ENCODE measurements at regions not wholly inside any gene's neighbourhood (a gene's known extent, or its start where the extent isn't known, plus 50 kb on each side); places are given as distances from the start of the nearest gene placed in this dataset.

GRCh38 chr10:130998642-130999041 is 312.9 kb downstream of the TCERG1L start:
- WGBS, 2 donors = 94 to 97% methylated on average over 10 of the region's 10 CpGs
- DNase-seq = no peak

GRCh38 chr10:130999376-131000202 is 311.9 kb downstream of the TCERG1L start:
- H3K4me1 ChIP-seq (ENCODE audit: control insufficient read depth in 5 of 5, insufficient read depth in 5 of 5, low read length in 5 of 5) = no peaks in the 10 kb centered on the region
- ATAC-seq (ENCODE audit: insufficient read depth, low FRiP score) (no peak), DNase-seq (no peak)
- H3K27me3 ChIP-seq (ENCODE audit: control insufficient read depth in 3 of 3, insufficient read depth in 3 of 3, low read length in 2 of 3) = peaks cover 0 to 7% (median 2%) of the 10 kb centered on the region in 3 donors
- H3K36me3 ChIP-seq (ENCODE audit: control insufficient read depth in 4 of 4, insufficient read depth in 4 of 4, low read length in 4 of 4) = no peaks in the 10 kb centered on the region
- no peak overlapping the region for H3K9ac ChIP-seq (ENCODE audit: insufficient read depth in 1 of 2, low read length in 2 of 2)
- no peak for TF ChIP-seq CTCF (IDR thresholded peaks at IDR 0.05; ENCODE audit: control extremely low read depth, extremely low read depth)
- no peak overlapping the region for H3K4me3 ChIP-seq
- WGBS, 2 donors = 83 to 89% methylated on average over 11 of the region's 11 CpGs
- H3K9me3 ChIP-seq (ENCODE audit: control insufficient read depth in 4 of 4, insufficient read depth in 3 of 4, low read length in 3 of 4) = no peaks in the 10 kb centered on the region
- no peak overlapping the region for H3K27ac ChIP-seq (ENCODE audit: low read depth in 1 of 2, low read length in 1 of 2)

More at GRCh38 chr10:130998642-130999041, 312.9 kb downstream of the TCERG1L start:
- Histone ChIP-seq H3K4me1 (ENCODE audit: control insufficient read depth in 5 of 5, insufficient read depth in 5 of 5, low read length in 5 of 5) (no peaks in the 10 kb centered on the region), H3K9me3 (ENCODE audit: control insufficient read depth in 4 of 4, insufficient read depth in 3 of 4, low read length in 3 of 4) (no peaks in the 10 kb centered on the region), H3K4me3 (no peak overlapping the region), H3K27ac (ENCODE audit: low read depth in 1 of 2, low read length in 1 of 2) (no peak overlapping the region), H3K27me3 (ENCODE audit: control insufficient read depth in 3 of 3, insufficient read depth in 3 of 3, low read length in 2 of 3) (peaks cover 0 to 7% (median 2%) of the 10 kb centered on the region in 3 donors), H3K9ac (ENCODE audit: insufficient read depth in 1 of 2, low read length in 2 of 2) (no peak overlapping the region), H3K36me3 (ENCODE audit: control insufficient read depth in 4 of 4, insufficient read depth in 4 of 4, low read length in 4 of 4) (no peaks in the 10 kb centered on the region)
- ATAC-seq (ENCODE audit: insufficient read depth, low FRiP score) = no peak
- TF ChIP-seq CTCF (IDR thresholded peaks at IDR 0.05; ENCODE audit: control extremely low read depth, extremely low read depth) = no peak

DNA sequence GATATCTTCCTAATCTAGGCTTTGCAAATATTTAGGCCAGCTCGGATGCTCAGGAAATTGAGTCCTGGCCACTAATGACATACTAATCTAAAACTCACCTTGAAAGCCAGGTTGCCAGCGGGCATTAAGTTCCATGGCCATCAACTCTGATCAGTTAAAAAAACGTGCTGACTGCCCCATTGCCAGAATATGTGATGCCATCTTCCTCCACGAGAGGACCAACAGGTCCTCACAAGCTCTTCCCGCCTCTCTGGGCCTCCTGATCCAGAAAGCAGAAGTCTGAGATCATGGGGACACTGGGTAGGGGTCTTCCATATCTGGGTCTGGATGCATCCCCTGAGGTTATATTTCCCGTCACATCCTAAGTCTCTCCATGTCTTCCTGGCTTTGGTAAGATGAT is 311.3 kb downstream of the TCERG1L start:
- Histone ChIP-seq H3K27ac (ENCODE audit: low read depth in 1 of 2, low read length in 1 of 2) (no peak overlapping the region), H3K4me3 (no peak overlapping the region), H3K9me3 (ENCODE audit: control insufficient read depth in 4 of 4, insufficient read depth in 3 of 4, low read length in 3 of 4) (no peaks in the 10 kb centered on the region), H3K36me3 (ENCODE audit: control insufficient read depth in 4 of 4, insufficient read depth in 4 of 4, low read length in 4 of 4) (no peaks in the 10 kb centered on the region), H3K4me1 (ENCODE audit: control insufficient read depth in 5 of 5, insufficient read depth in 5 of 5, low read length in 5 of 5) (no peaks in the 10 kb centered on the region), H3K9ac (ENCODE audit: insufficient read depth in 1 of 2, low read length in 2 of 2) (no peak overlapping the region), H3K27me3 (ENCODE audit: control insufficient read depth in 3 of 3, insufficient read depth in 3 of 3, low read length in 2 of 3) (peaks cover 0 to 4% (median 2%) of the 10 kb centered on the region in 3 donors)
- DNase-seq (no peak), ATAC-seq (ENCODE audit: insufficient read depth, low FRiP score) (no peak)
- 76 to 81% methylated on average over 6 of the region's 6 CpGs for WGBS, 2 donors
- TF ChIP-seq CTCF (IDR thresholded peaks at IDR 0.05; ENCODE audit: control extremely low read depth, extremely low read depth) = no peak
